ENCODE measurements at regions not wholly inside any gene's neighbourhood (a gene's known extent, or its start where the extent isn't known, plus 50 kb on each side); places are given as distances from the start of the nearest gene placed in this dataset.
A peak's percentile ranks its signal among the peaks of the same experiment; 100 is the strongest.

- ATAC-seq, result no peak
Observed at GRCh38 chr2:65507102-65508069, 75.0 kb upstream of the SPRED2 start.

GRCh38 chr2:65504814-65505697 lies 72.7 kb upstream of the SPRED2 start:
- intact Hi-C loops (cut with DNase I), result no loop called here
- TF ChIP-seq POLR2A (IDR thresholded peaks at IDR 0.05) (no peak), CTCF (IDR thresholded peaks at IDR 0.05) (no peak)
- no peaks in the 10 kb centered on the region for H3K36me3 ChIP-seq (replicated peaks in 1 of 2; ENCODE audit: insufficient read depth in 1 of 2, low read depth in 2 of 2)
- H3K27me3 ChIP-seq, result no peaks in the 10 kb centered on the region
- 42 to 43% methylated on average over 13 to 14 of the region's 14 CpGs for WGBS, 2 donors
- H3K4me1 ChIP-seq, result no peaks in the 10 kb centered on the region
- H3K9me3 ChIP-seq, result no peaks in the 10 kb centered on the region
- H3K27ac ChIP-seq, result no peak overlapping the region
- DNase-seq, result peak in 3 of 4 donors; percentile 8 to 15 (median 13)
- H3K4me3 ChIP-seq, result no peak overlapping the region
- ATAC-seq, result peak; percentile 45

More at GRCh38 chr2:65507102-65508069, 75.0 kb upstream of the SPRED2 start:
- Histone ChIP-seq H3K27me3 (no peaks in the 10 kb centered on the region), H3K4me3 (no peak overlapping the region), H3K4me1 (no peaks in the 10 kb centered on the region), H3K27ac (no peak overlapping the region), H3K9me3 (no peaks in the 10 kb centered on the region), H3K36me3 (replicated peaks in 1 of 2; ENCODE audit: insufficient read depth in 1 of 2, low read depth in 2 of 2) (no peaks in the 10 kb centered on the region)
- intact Hi-C loops (cut with DNase I), result no loop called here
- no peak for DNase-seq
- 94 to 97% methylated on average over 10 of the region's 10 CpGs for whole genome bisulfite sequencing, 2 donors
- TF ChIP-seq CTCF (IDR thresholded peaks at IDR 0.05) (no peak), POLR2A (IDR thresholded peaks at IDR 0.05) (no peak)

GRCh38 chr2:65504201-65504600 lies 71.8 kb upstream of the SPRED2 start:
- H3K27me3 ChIP-seq, result no peaks in the 10 kb centered on the region
- TF ChIP-seq POLR2A (IDR thresholded peaks at IDR 0.05) (no peak), CTCF (IDR thresholded peaks at IDR 0.05) (no peak)
- intact Hi-C loops (cut with DNase I), result no loop called here
- no peaks in the 10 kb centered on the region for H3K4me1 ChIP-seq
- no peaks in the 10 kb centered on the region for H3K36me3 ChIP-seq (replicated peaks in 1 of 2; ENCODE audit: insufficient read depth in 1 of 2, low read depth in 2 of 2)
- ATAC-seq (no peak), DNase-seq (no peak)
- WGBS, 2 donors, result 82 to 83% methylated on average over 6 of the region's 6 CpGs
- no peak overlapping the region for H3K4me3 ChIP-seq
- H3K9me3 ChIP-seq, result no peaks in the 10 kb centered on the region
- no peak overlapping the region for H3K27ac ChIP-seq

GRCh38 chr2:65503746-65504145 lies 71.3 kb upstream of the SPRED2 start:
- WGBS, 2 donors, result 64 to 67% methylated on average over 5 of the region's 5 CpGs
- DNase-seq (no peak), ATAC-seq (no peak)
- no peak overlapping the region for H3K27ac ChIP-seq
- no peak overlapping the region for H3K4me3 ChIP-seq
- no peaks in the 10 kb centered on the region for H3K36me3 ChIP-seq (replicated peaks in 1 of 2; ENCODE audit: insufficient read depth in 1 of 2, low read depth in 2 of 2)
- H3K27me3 ChIP-seq, result no peaks in the 10 kb centered on the region
- TF ChIP-seq POLR2A (IDR thresholded peaks at IDR 0.05) (no peak), CTCF (IDR thresholded peaks at IDR 0.05) (no peak)
- H3K9me3 ChIP-seq, result no peaks in the 10 kb centered on the region
- intact Hi-C loops (cut with DNase I), result no loop called here
- H3K4me1 ChIP-seq, result no peaks in the 10 kb centered on the region
